Thyroid gland (tissue), 4 donors: ENCODE measurements at regions not wholly inside any gene's neighbourhood (a gene's known extent, or its start where the extent isn't known, plus 50 kb on each side); places are given as distances from the start of the nearest gene placed in this dataset.

Experiments
- POLR2A ChIP-seq, 2 donors: fragments of 450-650 bp; IDR thresholded peaks; one replicate each; pipeline ENCODE4 v1.6.1; 2017; ENCODE audit warnings: antibody characterized with exemption in 2 of 2, mild to moderate bottlenecking in 2 of 2, moderate library complexity in 1 of 2
- TF ChIP-seq, protein P1 (sequence below), 6 experiments: fragments of 200-600 bp in 3 of 6; fragments of 450-650 bp in 3 of 6; sonication (generic) in 3 of 6; IDR thresholded peaks; one replicate each; pipeline ENCODE4 v1.5.1; 2016 to 2019; ENCODE audit warnings: antibody characterized with exemption in 6 of 6, mild to moderate bottlenecking in 2 of 6, inconsistent platforms in 1 of 6, moderate library complexity in 1 of 6

DNA sequence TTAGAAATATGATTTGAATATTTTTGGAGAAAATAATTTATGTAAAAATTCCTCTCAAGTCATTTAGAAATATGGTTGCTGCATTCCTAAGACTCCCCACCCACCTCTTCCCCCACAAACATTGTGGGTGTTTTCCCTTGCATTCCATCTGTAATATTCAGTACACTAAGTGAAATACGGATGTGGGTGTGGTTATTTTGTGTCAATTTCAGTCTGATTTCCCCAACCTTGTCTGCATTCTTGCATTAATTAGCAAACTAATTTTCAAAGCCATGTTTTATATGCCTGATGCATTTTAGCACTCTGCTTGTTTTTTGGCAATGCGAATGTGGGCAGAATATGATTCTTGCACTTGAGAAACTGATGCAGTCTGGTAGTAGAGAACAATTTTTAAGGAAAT lies 408.3 kb upstream of the RGMA start:
- TF ChIP-seq, protein P1, sequence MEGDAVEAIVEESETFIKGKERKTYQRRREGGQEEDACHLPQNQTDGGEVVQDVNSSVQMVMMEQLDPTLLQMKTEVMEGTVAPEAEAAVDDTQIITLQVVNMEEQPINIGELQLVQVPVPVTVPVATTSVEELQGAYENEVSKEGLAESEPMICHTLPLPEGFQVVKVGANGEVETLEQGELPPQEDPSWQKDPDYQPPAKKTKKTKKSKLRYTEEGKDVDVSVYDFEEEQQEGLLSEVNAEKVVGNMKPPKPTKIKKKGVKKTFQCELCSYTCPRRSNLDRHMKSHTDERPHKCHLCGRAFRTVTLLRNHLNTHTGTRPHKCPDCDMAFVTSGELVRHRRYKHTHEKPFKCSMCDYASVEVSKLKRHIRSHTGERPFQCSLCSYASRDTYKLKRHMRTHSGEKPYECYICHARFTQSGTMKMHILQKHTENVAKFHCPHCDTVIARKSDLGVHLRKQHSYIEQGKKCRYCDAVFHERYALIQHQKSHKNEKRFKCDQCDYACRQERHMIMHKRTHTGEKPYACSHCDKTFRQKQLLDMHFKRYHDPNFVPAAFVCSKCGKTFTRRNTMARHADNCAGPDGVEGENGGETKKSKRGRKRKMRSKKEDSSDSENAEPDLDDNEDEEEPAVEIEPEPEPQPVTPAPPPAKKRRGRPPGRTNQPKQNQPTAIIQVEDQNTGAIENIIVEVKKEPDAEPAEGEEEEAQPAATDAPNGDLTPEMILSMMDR (IDR thresholded peaks at IDR 0.05), result no peak
- TF ChIP-seq POLR2A (IDR thresholded peaks at IDR 0.05), result no peak
